Liver (tissue), 8 donors: ENCODE measurements at regions not wholly inside any gene's neighbourhood (a gene's known extent, or its start where the extent isn't known, plus 50 kb on each side); places are given as distances from the start of the nearest gene placed in this dataset.

ENCODE experiments used
- DNase-seq: peaks from one replicate; pipeline ENCODE4 v3.0.0-alpha.2; 2017; ENCODE audit warnings: low spot score
- H3K27ac ChIP-seq, 2 donors: one replicate each; pipeline ENCODE4 v1.7.0; 2013; ENCODE audit warnings: inconsistent platforms in 2 of 2, low read length in 2 of 2, control low read depth in 1 of 2, low read depth in 1 of 2, mild to moderate bottlenecking in 1 of 2
- H3K27me3 ChIP-seq, 4 donors: one replicate each; pipeline versions ENCODE4 v1.6.1 to v1.7.0; 2013; ENCODE audit warnings: low read length in 3 of 4, inconsistent platforms in 1 of 4, mild to moderate bottlenecking in 1 of 4, moderate library complexity in 1 of 4; ENCODE audit not compliant: control insufficient read depth in 4 of 4, insufficient read depth in 4 of 4
- H3K36me3 ChIP-seq, 4 donors: one replicate each; pipeline versions ENCODE4 v1.6.1 to v1.7.0; 2013; ENCODE audit warnings: low read length in 3 of 4, mild to moderate bottlenecking in 3 of 4, low read depth in 1 of 4, moderate library complexity in 1 of 4; ENCODE audit not compliant: control insufficient read depth in 4 of 4, insufficient read depth in 3 of 4
- H3K4me1 ChIP-seq, 4 donors: one replicate each; pipeline versions ENCODE4 v1.6.1 to v1.7.0; 2013; ENCODE audit warnings: low read length in 3 of 4, mild to moderate bottlenecking in 3 of 4, moderate library complexity in 1 of 4; ENCODE audit not compliant: control insufficient read depth in 4 of 4, insufficient read depth in 4 of 4
- H3K4me3 ChIP-seq, 3 donors: one replicate each; pipeline versions ENCODE4 v1.6.1 to v1.7.0; 2013; ENCODE audit warnings: low read length in 3 of 3, control low read depth in 1 of 3, low read depth in 1 of 3, mild to moderate bottlenecking in 1 of 3
- H3K9ac ChIP-seq, 2 donors: one replicate each; pipeline ENCODE4 v1.7.0; 2013; ENCODE audit warnings: low read length in 2 of 2, mild to moderate bottlenecking in 2 of 2, moderate library complexity in 2 of 2, control low read depth in 1 of 2, low read depth in 1 of 2
- H3K9me3 ChIP-seq, 4 donors: one replicate each; pipeline versions ENCODE4 v1.6.1 to v1.7.0; 2013; ENCODE audit warnings: low read length in 3 of 4; ENCODE audit not compliant: control insufficient read depth in 4 of 4
- ATF3 ChIP-seq: IDR thresholded peaks from 2 replicates; pipeline ENCODE4 v1.6.1; 2016; ENCODE audit warnings: antibody characterized with exemption
- CTCF ChIP-seq: fragments of 150-350 bp; IDR thresholded peaks from 2 replicates; pipeline ENCODE4 v1.5.1; 2017; ENCODE audit warnings: improper control_type of control experiment, low read depth, low read length; ENCODE audit not compliant: missing input control
- FOXA1 ChIP-seq: IDR thresholded peaks from 2 replicates; pipeline ENCODE4 v1.6.1; 2016; ENCODE audit warnings: antibody characterized with exemption
- FOXA2 ChIP-seq: IDR thresholded peaks from 2 replicates; pipeline ENCODE4 v1.6.1; 2016; ENCODE audit warnings: antibody characterized with exemption
- GABPA ChIP-seq, 2 donors: IDR thresholded peaks in 1 of 2; conservative IDR thresholded peaks in 1 of 2; 2 replicates each; pipeline ENCODE4 v1.6.1; 2016; ENCODE audit warnings: antibody characterized with exemption in 2 of 2, mild to moderate bottlenecking in 1 of 2, moderate library complexity in 1 of 2
- HNF4A ChIP-seq, 2 donors: conservative IDR thresholded peaks; 2 replicates each; pipeline ENCODE4 v1.6.1; 2016; ENCODE audit warnings: antibody characterized with exemption in 2 of 2, mild to moderate bottlenecking in 2 of 2
- HNF4G ChIP-seq: IDR thresholded peaks from 2 replicates; pipeline ENCODE4 v1.6.1; 2016; ENCODE audit warnings: antibody characterized with exemption
- JUND ChIP-seq, 2 donors: IDR thresholded peaks; 2 replicates each; pipeline ENCODE4 v1.6.1; 2016; ENCODE audit warnings: antibody characterized with exemption in 2 of 2
- MAX ChIP-seq: IDR thresholded peaks from 2 replicates; pipeline ENCODE4 v1.6.1; 2016; ENCODE audit warnings: antibody characterized with exemption
- NR2F2 ChIP-seq: IDR thresholded peaks from 2 replicates; pipeline ENCODE4 v1.6.1; 2016; ENCODE audit warnings: antibody characterized with exemption
- RAD21 ChIP-seq, 2 donors: IDR thresholded peaks; 2 replicates each; pipeline ENCODE4 v1.6.1; 2016; ENCODE audit warnings: antibody characterized with exemption in 2 of 2, mild to moderate bottlenecking in 2 of 2
- REST ChIP-seq: IDR thresholded peaks from 2 replicates; pipeline ENCODE4 v1.6.1; 2016; ENCODE audit warnings: antibody characterized with exemption, mild to moderate bottlenecking
- TAF1 ChIP-seq: conservative IDR thresholded peaks from 2 replicates; pipeline ENCODE4 v1.6.1; 2016; ENCODE audit warnings: antibody characterized with exemption, mild to moderate bottlenecking
- YY1 ChIP-seq: IDR thresholded peaks from 2 replicates; pipeline ENCODE4 v1.6.1; 2016; ENCODE audit warnings: antibody characterized with exemption, mild to moderate bottlenecking
- ZBTB33 ChIP-seq: IDR thresholded peaks from 2 replicates; pipeline ENCODE4 v1.6.1; 2016; ENCODE audit warnings: antibody characterized with exemption
- WGBS: extraction: QIAGEN DNeasy Blood & Tissue Kit; methylation state at CpG from one replicate; pipeline ENCODE4 v1.1.7; 2013; 5-methylcytosine and 5-hydroxymethylcytosine counted together
- donor health status: healthy.
- donor health status: healthy.
- donor health status: healthy.
- donor health status: healthy.
- donor health status: healthy.

- WGBS: 94% methylated on average over 6 of the region's 6 CpGs
- Histone ChIP-seq H3K36me3 (no peaks in the 10 kb centered on the region), H3K27me3 (no peaks in the 10 kb centered on the region), H3K9me3 (no peaks in the 10 kb centered on the region), H3K27ac (peak overlapping the region in 1 of 2 donors; percentile 7), H3K4me1 (peaks cover 5 to 13% (median 9%) of the 10 kb centered on the region in 4 donors), H3K4me3 (no peak overlapping the region), H3K9ac (no peak overlapping the region)
- no peak for DNase-seq
- TF ChIP-seq ATF3 (no peak), CTCF (no peak), GABPA (IDR thresholded peaks at IDR 0.05 in 1 of 2, conservative IDR thresholded peaks at IDR 0.05 in 1 of 2) (no peak), TAF1 (no peak), HNF4G (no peak), FOXA2 (no peak), YY1 (no peak), REST (no peak)
Measured at GRCh38 chr20:56788671-56789610, 159.8 kb downstream of the TFAP2C start.

- Histone ChIP-seq H3K9me3 (no peaks in the 10 kb centered on the region), H3K27me3 (no peaks in the 10 kb centered on the region), H3K36me3 (no peaks in the 10 kb centered on the region), H3K4me1 (peaks cover 5 to 29% (median 22%) of the 10 kb centered on the region in 4 donors), H3K4me3 (no peak overlapping the region), H3K9ac (no peak overlapping the region), H3K27ac (no peak overlapping the region)
- no peak for DNase-seq
- WGBS: 89% methylated on average over 7 of the region's 7 CpGs
- TF ChIP-seq REST (no peak), NR2F2 (no peak), MAX (no peak), RAD21 (IDR thresholded peaks at IDR 0.05) (no peak), HNF4A (conservative IDR thresholded peaks at IDR 0.05) (no peak), TAF1 (no peak), CTCF (no peak), ZBTB33 (no peak), GABPA (IDR thresholded peaks at IDR 0.05 in 1 of 2, conservative IDR thresholded peaks at IDR 0.05 in 1 of 2) (no peak), JUND (IDR thresholded peaks at IDR 0.05) (no peak), FOXA1 (no peak)
Measured at GRCh38 chr20:56793916-56794315, 164.8 kb downstream of the TFAP2C start.
